HAP-1 (cell line): ENCODE measurements at regions not wholly inside any gene's neighbourhood (a gene's known extent, or its start where the extent isn't known, plus 50 kb on each side); places are given as distances from the start of the nearest gene placed in this dataset.
"Not testable (repeated sequence)": the region's sequence is repeated elsewhere in the genome, so short reads cannot be mapped to it uniquely, and the experiment has no call there.

Experiments
- DNase-seq, 2 experiments: peaks; one replicate each; pipeline ENCODE4 v3.0.0-alpha.2; 2016 to 2020; ENCODE audit warnings: low spot score in 2 of 2
- H3K27me3 ChIP-seq: fragments of 250-450 bp; sonication (Bioruptor Pico); 2 replicates; pipeline ENCODE4 v1.5.1; 2020; ENCODE audit warnings: low read depth, mild to moderate bottlenecking, moderate library complexity
- H3K36me3 ChIP-seq: fragments of 250-450 bp; sonication (Bioruptor Pico); replicated peaks from 2 replicates; pipeline ENCODE4 v1.5.1; 2020; ENCODE audit warnings: mild to moderate bottlenecking
- H3K4me1 ChIP-seq: fragments of 250-450 bp; sonication (Bioruptor Pico); 2 replicates; pipeline ENCODE4 v1.5.1; 2020; ENCODE audit warnings: mild to moderate bottlenecking
- H3K4me3 ChIP-seq: fragments of 250-450 bp; sonication (Bioruptor Pico); 2 replicates; pipeline ENCODE4 v1.5.1; 2020; ENCODE audit warnings: mild to moderate bottlenecking, moderate library complexity
- H3K9me3 ChIP-seq: fragments of 250-450 bp; sonication (Bioruptor Pico); 2 replicates; pipeline ENCODE4 v1.5.1; 2020; ENCODE audit warnings: mild to moderate bottlenecking, moderate library complexity
- in situ Hi-C: fragments of 300-500 bp; cut with MboI; formaldehyde crosslinking; loops from 3 replicates; pipeline ENCODE4 v1.14.3; 2020; ENCODE audit warnings: low sequenced_read_pairs, inconsistent platforms, mixed read lengths

DNA sequence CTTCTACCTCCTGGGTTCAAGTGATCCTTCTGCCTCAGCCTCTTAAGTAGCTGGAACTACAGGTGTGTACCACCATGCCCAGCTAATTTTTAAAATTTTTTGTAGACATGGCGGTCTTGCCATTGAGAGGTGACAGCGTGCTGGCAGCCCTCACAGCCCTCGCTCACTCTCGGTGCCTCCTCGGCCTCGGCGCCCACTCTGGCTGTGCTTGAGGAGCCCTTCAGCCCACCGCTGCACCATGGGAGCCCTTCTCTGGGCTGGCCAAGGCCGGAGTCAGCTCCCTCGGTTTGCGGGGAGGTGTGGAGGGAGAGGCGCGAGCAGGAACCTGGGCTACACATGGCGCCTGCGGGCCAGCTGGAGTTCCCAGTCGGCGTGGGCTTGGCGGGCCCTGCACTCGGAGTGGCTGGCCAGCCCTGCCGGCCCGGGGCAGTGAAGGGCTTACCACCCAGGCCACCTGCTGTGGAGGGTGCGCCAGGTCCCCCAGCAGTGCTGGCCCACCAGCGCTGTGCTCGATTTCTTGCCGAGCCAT lies 111.1 kb downstream of the RAP2A start:
- H3K27me3 ChIP-seq, H3K9me3 ChIP-seq, in situ Hi-C loops, H3K36me3 ChIP-seq, H3K4me3 ChIP-seq, H3K4me1 ChIP-seq, DNase-seq: not testable (repeated sequence)

DNA sequence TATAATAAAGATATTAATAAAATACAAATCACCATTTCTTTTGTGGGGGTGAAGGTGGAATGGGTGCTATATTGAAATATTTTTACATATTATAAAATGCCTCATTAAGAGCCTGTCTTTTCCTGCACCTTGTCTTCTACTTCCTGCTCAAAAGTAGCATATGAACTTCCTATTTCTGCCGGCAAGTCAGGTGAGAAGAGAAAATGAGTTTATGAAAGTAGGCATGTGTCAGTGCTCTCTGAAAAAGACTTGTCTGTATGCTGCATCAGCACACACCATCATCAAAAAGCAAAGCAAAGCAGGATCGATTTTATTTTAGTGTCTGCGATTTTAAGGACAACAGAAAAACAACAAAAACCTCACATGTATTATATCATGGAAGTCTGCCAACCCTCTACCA lies 114.2 kb downstream of the RAP2A start:
- no peaks in the 10 kb centered on the region for H3K4me1 ChIP-seq
- DNase-seq = no peak
- in situ Hi-C loops = no loop called here

DNA sequence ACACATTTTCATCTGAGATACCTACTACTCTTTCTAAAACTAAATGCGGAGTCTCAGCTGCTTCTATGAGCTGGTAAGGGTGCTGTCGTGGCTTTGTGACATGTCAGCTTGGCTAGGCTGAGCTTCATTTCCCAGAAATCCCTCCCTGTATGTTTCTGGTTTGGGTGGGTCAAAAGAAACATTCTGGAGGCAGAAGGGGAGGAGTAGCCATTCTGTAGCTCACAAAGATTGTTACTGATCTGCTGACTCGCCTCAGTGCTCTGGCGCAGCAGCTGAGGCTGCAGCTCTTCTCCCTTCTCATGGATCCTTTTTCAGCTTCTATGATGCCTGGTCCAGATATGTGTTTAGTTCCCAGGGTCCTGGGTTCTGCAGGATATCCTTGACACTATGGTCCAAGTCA lies 114.7 kb downstream of the RAP2A start:
- in situ Hi-C loops = no loop called here
- DNase-seq = no peak
- no peaks in the 10 kb centered on the region for H3K9me3 ChIP-seq
- no peaks in the 10 kb centered on the region for H3K36me3 ChIP-seq
- H3K4me3 ChIP-seq = no peak overlapping the region
- no peaks in the 10 kb centered on the region for H3K27me3 ChIP-seq
- H3K4me1 ChIP-seq = no peaks in the 10 kb centered on the region

More for the DNA sequence above, 114.2 kb downstream of the RAP2A start:
- Histone ChIP-seq H3K27me3 (no peaks in the 10 kb centered on the region), H3K4me3 (no peak overlapping the region), H3K36me3 (no peaks in the 10 kb centered on the region), H3K9me3 (no peaks in the 10 kb centered on the region)

DNA sequence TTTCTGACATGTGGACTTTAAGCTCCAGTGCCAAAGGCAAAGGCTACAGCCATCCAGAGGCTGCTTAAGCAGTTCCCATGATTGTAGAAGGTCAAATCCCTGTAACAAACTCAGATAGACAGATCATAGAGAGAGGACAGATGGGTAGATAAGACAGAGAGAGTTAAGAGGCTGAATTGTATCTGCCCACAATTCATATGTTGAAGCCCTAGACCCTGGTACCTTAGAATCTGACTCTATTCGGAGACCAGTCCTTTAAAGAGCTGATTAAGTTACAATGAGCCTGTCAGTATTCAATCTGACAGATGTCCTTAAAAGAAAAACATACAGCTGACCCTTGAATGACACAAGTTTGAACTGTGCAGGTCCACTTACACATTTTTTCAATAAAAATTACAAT lies 115.2 kb downstream of the RAP2A start:
- in situ Hi-C loops = no loop called here
- H3K27me3 ChIP-seq = no peaks in the 10 kb centered on the region
- H3K9me3 ChIP-seq = no peaks in the 10 kb centered on the region
- no peaks in the 10 kb centered on the region for H3K4me1 ChIP-seq
- DNase-seq = no peak
- H3K36me3 ChIP-seq = no peaks in the 10 kb centered on the region
- no peak overlapping the region for H3K4me3 ChIP-seq

DNA sequence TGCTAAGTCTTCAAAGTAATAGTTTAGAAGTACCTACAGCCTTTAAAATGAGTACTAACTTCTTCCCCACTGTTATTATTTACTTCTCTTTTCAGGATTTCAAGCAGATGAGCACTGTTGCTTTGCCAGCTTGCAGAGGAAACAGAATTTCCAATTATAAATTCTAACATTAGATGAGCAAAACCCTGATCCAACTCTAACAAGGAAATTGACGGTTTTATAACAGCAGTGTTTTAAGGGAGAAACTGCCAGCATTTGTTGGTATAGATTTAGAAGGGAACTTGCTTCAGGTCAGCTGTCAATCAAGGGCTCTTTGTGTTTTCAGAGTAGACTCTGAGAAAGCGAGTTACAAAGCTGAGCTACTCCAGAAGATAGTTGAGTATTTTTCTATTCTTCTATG lies 120.5 kb downstream of the RAP2A start:
- H3K36me3 ChIP-seq = no peaks in the 10 kb centered on the region
- no peaks in the 10 kb centered on the region for H3K4me1 ChIP-seq
- H3K4me3 ChIP-seq = no peak overlapping the region
- no peaks in the 10 kb centered on the region for H3K9me3 ChIP-seq
- no peaks in the 10 kb centered on the region for H3K27me3 ChIP-seq
- DNase-seq = no peak
- in situ Hi-C loops = no loop called here

DNA sequence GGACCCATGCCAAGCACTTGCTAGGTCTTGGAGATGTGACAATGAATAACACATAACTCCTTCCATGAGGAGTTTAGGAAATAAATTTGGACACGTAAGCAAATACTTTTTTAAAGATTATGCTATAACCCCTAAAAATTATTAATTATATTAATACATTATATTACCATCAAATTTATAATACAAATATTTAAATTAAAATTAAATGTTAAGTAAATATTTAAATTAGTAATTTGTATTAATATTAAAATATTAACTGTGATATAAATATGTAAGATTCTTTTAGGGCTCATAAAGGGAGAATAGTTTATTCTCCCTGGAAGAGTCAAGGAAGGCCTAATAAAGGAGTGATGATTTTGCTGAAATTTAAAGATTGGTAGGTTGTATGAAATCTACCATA lies 121.1 kb downstream of the RAP2A start:
- in situ Hi-C loops = no loop called here
- no peak for DNase-seq
- no peaks in the 10 kb centered on the region for H3K27me3 ChIP-seq
- H3K4me3 ChIP-seq = no peak overlapping the region
- H3K4me1 ChIP-seq = no peaks in the 10 kb centered on the region
- H3K36me3 ChIP-seq = no peaks in the 10 kb centered on the region
- H3K9me3 ChIP-seq = no peaks in the 10 kb centered on the region

DNA sequence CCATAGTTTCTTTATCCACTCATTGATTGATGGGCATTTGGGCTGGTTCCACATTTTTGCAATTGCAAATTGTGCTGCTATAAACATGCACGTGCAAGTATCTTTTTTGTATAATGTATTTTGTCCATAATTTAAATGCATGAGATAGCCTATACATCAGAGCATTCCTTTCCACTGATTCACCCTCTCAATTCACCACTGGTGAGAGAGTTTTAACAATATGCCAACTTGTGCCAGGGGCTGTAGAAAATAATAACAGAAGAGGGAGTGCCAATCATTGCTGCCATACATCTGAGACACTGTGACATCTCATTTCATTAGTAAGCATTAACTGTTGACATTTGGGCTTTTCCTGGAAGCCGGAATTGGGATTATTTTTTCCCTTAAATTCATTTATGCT lies 125.1 kb downstream of the RAP2A start:
- Histone ChIP-seq H3K27me3 (no peaks in the 10 kb centered on the region), H3K36me3 (no peaks in the 10 kb centered on the region), H3K4me3 (no peak overlapping the region), H3K4me1 (no peaks in the 10 kb centered on the region), H3K9me3 (no peaks in the 10 kb centered on the region)
- no peak for DNase-seq
- in situ Hi-C loops = no loop called here

DNA sequence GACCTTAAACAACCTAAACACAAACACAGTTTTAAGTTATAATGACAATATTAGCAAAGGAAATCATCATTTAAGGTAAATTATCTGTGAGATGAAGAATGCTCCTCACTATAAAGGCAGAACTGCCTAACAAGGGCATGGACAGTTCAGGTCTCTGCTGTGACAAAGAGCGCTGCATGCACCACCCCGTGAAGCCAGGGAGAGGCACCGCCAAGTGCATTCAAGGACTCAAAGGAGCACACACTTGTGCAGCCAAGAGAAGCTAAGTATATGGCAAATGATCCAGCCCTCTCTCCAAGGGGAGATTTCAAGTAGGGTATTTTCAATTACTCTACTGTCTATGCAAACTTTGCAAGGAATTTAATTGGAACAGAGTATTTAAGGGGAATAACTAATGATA lies 126.0 kb downstream of the RAP2A start:
- no peak for DNase-seq

DNA sequence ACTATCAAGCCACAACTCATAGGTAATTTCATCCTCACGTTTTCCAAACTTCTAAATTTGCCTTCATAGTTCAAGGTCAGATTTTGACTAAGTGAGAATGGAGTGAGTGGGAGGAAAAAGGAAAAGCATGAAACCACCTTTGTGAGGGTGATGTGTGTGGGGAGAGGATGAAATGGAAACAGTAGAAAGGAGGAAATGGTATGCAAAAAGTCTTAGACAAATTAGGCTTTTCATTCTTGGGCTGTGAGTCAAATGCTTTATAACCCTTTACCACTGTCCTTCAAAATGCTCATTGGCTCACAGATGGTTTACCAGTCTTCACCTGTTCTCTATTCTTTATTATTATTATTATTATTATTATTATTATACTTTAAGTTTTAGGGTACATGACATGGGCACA lies 127.2 kb downstream of the RAP2A start:
- DNase-seq = no peak
- Histone ChIP-seq H3K9me3 (no peaks in the 10 kb centered on the region), H3K36me3 (no peaks in the 10 kb centered on the region), H3K27me3 (no peaks in the 10 kb centered on the region), H3K4me1 (no peaks in the 10 kb centered on the region), H3K4me3 (no peak overlapping the region)
- in situ Hi-C loops = no loop called here

More for the DNA sequence above, 126.0 kb downstream of the RAP2A start:
- Histone ChIP-seq H3K27me3 (no peaks in the 10 kb centered on the region), H3K4me1 (no peaks in the 10 kb centered on the region), H3K9me3 (no peaks in the 10 kb centered on the region), H3K36me3 (no peaks in the 10 kb centered on the region), H3K4me3 (no peak overlapping the region)
- in situ Hi-C loops = no loop called here

DNA sequence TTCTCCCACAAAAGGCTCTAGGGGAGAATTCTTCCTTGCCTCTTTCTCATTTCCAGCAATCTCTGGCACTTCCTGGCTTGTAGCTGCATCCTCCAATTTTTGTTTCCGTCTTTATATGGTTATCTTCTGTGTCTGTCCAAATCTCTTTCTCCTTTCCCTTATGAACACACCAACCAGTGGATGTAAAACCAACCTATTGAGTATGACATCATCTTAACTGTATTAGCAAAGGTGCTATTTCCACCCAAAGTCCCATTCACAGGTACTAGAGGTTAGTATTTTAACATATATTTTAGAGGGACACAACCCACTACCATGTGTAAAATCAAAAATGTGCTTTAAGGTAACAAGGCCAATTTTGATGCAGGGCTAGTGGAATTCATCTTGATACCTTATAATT lies 129.0 kb downstream of the RAP2A start:
- H3K36me3 ChIP-seq = no peaks in the 10 kb centered on the region
- H3K4me1 ChIP-seq = no peaks in the 10 kb centered on the region
- in situ Hi-C loops = no loop called here
- no peaks in the 10 kb centered on the region for H3K9me3 ChIP-seq
- H3K27me3 ChIP-seq = no peaks in the 10 kb centered on the region
- H3K4me3 ChIP-seq = no peak overlapping the region
- no peak for DNase-seq

DNA sequence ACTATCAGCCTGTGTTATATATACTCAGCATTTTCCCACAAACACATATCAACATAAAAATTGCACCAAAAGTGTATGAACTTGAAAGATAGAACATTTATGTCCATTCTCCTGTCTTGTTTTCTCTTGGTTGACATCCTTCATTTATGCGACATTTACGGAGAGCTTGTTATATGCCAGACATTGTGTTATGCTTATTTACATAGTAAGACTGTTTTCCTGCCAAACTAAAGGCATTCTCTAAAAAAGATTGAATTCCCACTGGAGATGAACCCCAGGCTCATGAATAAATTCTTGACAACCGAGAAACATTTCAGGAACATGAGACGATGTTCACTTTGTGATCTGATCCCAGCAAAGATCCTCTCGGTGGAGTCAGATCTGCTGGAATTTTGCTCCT lies 131.0 kb downstream of the RAP2A start:
- Histone ChIP-seq H3K9me3 (no peaks in the 10 kb centered on the region), H3K4me3 (no peak overlapping the region), H3K36me3 (no peaks in the 10 kb centered on the region), H3K27me3 (no peaks in the 10 kb centered on the region), H3K4me1 (no peaks in the 10 kb centered on the region)
- DNase-seq = no peak
- in situ Hi-C loops = no loop called here

DNA sequence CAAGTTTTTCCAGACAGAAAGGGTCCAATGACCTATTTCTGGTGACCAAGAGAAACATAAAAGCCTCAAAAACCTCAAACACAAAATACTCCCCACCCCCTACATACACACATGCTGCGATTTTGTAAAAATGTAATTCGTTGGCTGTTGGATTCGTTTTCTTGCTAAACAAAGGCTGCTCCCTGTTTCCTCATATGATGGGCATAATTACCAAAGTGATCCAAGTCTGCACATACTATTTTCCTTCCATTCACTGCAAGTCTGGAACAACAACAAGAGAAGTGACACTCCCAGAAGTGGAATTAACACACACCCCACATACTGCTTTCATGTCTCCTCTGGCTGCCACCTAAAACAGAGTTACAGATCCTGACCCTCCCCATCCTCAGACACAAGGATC lies 131.9 kb downstream of the RAP2A start:
- no peaks in the 10 kb centered on the region for H3K4me1 ChIP-seq
- H3K4me3 ChIP-seq = no peak overlapping the region
- H3K36me3 ChIP-seq = no peaks in the 10 kb centered on the region
- no peaks in the 10 kb centered on the region for H3K27me3 ChIP-seq
- in situ Hi-C loops = no loop called here
- no peaks in the 10 kb centered on the region for H3K9me3 ChIP-seq
- no peak for DNase-seq

DNA sequence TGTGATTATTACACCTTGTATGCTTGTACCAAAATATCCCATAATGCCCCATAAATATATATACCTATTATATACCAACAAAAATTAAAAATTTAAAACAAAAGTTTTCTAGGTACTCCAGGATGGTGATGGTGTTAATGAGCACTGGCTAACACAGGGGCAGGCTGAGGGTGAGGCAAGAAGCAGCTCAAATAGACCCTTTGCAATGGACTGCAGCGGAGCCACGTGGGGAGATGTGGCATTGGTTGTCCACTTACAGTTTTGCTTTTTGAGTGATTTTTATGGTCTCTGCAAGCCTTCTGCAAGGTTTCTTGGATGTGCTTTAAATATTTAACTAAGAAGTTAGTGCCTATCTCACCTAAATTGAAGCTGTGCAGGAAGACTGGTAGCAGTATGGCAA lies 132.9 kb downstream of the RAP2A start:
- no peaks in the 10 kb centered on the region for H3K9me3 ChIP-seq
- no peaks in the 10 kb centered on the region for H3K27me3 ChIP-seq
- H3K4me3 ChIP-seq = no peak overlapping the region
- no peaks in the 10 kb centered on the region for H3K4me1 ChIP-seq
- no peak for DNase-seq
- in situ Hi-C loops = no loop called here
- no peaks in the 10 kb centered on the region for H3K36me3 ChIP-seq

DNA sequence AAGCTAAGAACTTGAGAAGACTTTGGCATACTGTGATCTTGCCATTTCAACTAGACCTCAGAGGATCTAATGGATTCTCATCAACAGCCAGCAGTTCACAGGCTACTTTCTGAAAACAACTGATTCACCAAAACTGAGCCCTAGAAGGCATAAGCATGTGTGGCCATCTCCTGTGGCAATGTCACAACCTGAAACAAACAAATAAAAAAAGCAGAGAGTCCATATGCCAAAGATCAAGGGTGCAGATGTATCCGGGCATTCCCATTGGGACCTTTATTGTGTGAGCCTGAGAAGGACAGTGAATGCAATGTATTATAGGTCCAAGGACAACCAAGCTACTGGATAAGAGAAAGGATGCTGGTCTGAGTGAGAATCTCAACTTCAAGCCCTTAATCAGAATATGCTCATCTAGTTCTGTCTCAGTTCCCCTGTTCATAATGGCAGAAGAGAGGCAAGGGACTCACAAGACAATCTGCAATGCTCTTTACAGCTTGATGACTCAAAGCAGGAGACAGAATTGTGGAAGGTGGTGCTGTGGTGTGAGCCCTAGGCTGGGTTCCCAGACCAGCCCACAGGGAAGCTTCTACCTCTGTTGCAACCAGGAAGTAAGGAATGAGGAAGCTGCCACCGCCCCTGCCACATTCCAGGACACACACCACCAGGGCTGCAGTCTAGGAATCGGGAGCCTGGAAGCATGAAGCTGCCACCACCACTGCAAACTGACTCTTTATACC lies 133.7 kb downstream of the RAP2A start:
- Histone ChIP-seq H3K4me1 (no peaks in the 10 kb centered on the region), H3K9me3 (no peaks in the 10 kb centered on the region), H3K4me3 (no peak overlapping the region), H3K27me3 (no peaks in the 10 kb centered on the region), H3K36me3 (no peaks in the 10 kb centered on the region)
- in situ Hi-C loops = no loop called here
- no peak for DNase-seq

DNA sequence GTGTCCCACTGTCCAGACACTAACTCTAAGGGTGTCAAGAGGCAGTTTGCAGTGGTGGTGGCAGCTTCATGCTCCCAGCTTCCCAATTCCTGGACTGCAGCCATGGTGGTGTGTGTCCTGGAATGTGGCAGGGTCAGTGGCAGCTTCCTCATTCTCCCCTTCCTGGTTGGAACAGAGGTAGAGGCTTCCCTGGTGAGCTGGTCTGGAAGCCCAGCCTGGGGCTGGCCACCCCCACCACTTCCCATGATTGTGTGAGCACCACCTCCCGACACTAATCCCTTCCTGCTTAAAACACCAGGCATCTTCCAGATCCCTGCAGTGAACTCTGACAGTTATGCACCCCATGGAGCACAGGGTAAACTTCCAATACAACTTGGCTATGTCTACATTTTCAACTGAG lies 134.9 kb downstream of the RAP2A start:
- DNase-seq = no peak
- H3K4me1 ChIP-seq = no peaks in the 10 kb centered on the region
- no peaks in the 10 kb centered on the region for H3K36me3 ChIP-seq
- H3K4me3 ChIP-seq = no peak overlapping the region
- no peaks in the 10 kb centered on the region for H3K9me3 ChIP-seq
- in situ Hi-C loops = no loop called here
- peaks cover 2% of the 10 kb centered on the region; the same call in 1 of the 2 replicates for H3K27me3 ChIP-seq
